GM12891 (cell line): ENCODE measurements at regions not wholly inside any gene's neighbourhood (a gene's known extent, or its start where the extent isn't known, plus 50 kb on each side); places are given as distances from the start of the nearest gene placed in this dataset.

Experiments
- DNase-seq: peaks from one replicate; pipeline ENCODE4 v3.0.0; 2011; ENCODE audit warnings: low spot score; ENCODE audit not compliant: insufficient read length
- FAIRE-seq: peaks from 2 replicates; lab custom pipeline; 2011; peaks lifted over from hg19 to GRCh38; lab: Jason Lieb, UNC
- PAX5 ChIP-seq: IDR thresholded peaks from 2 replicates; pipeline ENCODE4 v1.6.1; 2011; ENCODE audit warnings: low read length, moderate library complexity, mild to moderate bottlenecking; ENCODE audit not compliant: insufficient read depth, severe bottlenecking
- POLR2A ChIP-seq: IDR thresholded peaks from 2 replicates; pipeline ENCODE4 v1.6.1; 2011; ENCODE audit warnings: low read depth, low read length, control low read depth
- POLR2AphosphoS5 ChIP-seq: IDR thresholded peaks from 2 replicates; pipeline ENCODE4 v1.6.1; 2011; ENCODE audit warnings: low read depth, low read length, control low read depth
- POU2F2 ChIP-seq: IDR thresholded peaks from 2 replicates; pipeline ENCODE4 v1.6.1; 2011; ENCODE audit warnings: low read depth, mild to moderate bottlenecking, control low read depth, low read length, moderate library complexity
- SPI1 ChIP-seq: IDR thresholded peaks from 2 replicates; pipeline ENCODE4 v1.6.1; 2011; ENCODE audit warnings: low read depth, low read length, control low read depth
- TAF1 ChIP-seq: IDR thresholded peaks from 2 replicates; pipeline ENCODE4 v1.6.1; 2011; ENCODE audit warnings: low read depth, low read length, control low read depth

DNA sequence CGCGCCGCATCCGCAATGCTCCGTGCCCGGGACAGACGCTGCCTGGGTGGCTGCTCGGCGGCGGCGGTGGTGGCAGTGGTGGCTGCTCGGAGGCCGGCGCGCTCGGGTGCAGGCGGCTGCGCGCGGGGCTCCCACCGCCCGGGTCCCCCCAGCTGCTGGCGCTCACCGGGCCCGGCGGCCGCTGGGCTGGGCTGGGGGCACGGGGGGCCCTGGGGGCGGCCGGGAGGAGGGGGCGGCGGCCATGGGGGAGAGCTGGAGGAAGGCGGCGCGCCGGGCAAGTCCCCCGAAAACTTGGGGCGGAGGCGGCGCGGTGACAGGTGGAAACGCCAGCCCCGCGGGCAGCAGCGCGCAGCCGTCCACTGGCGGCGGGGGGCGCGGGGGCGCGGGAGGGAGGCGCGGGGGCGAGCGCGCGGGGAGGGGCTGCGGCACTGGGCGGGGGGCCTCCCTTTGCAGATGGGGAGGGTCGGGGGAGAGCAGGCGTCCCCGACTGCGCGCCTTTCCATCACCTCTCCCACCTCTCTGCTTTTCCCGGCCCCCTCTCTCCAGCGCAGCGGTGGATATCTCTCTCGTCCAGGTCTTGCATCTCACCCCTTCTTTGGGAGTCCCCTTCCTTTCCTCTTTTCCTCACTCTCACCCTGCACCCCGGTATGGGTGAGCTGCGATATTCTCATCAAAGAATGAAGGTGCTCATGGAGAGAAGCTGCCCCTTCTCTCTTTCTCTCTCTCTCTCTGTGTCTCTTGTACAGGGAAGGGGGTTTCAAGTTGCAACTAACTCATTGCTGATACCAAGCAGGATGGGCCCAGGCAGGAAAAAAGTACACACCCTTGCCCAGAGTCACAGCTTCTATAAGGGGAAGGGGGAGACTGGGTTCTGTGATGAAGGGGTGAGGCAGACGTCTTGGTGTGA lies 83.7 kb upstream of the DHRSX start:
- DNase-seq, result no peak
- no peak for FAIRE-seq
- TF ChIP-seq SPI1, result no peak
- TF ChIP-seq POLR2AphosphoS5, result no peak
- TF ChIP-seq POLR2A, result no peak
- no peak for TF ChIP-seq PAX5
- TF ChIP-seq TAF1, result no peak
- no peak for TF ChIP-seq POU2F2

DNA sequence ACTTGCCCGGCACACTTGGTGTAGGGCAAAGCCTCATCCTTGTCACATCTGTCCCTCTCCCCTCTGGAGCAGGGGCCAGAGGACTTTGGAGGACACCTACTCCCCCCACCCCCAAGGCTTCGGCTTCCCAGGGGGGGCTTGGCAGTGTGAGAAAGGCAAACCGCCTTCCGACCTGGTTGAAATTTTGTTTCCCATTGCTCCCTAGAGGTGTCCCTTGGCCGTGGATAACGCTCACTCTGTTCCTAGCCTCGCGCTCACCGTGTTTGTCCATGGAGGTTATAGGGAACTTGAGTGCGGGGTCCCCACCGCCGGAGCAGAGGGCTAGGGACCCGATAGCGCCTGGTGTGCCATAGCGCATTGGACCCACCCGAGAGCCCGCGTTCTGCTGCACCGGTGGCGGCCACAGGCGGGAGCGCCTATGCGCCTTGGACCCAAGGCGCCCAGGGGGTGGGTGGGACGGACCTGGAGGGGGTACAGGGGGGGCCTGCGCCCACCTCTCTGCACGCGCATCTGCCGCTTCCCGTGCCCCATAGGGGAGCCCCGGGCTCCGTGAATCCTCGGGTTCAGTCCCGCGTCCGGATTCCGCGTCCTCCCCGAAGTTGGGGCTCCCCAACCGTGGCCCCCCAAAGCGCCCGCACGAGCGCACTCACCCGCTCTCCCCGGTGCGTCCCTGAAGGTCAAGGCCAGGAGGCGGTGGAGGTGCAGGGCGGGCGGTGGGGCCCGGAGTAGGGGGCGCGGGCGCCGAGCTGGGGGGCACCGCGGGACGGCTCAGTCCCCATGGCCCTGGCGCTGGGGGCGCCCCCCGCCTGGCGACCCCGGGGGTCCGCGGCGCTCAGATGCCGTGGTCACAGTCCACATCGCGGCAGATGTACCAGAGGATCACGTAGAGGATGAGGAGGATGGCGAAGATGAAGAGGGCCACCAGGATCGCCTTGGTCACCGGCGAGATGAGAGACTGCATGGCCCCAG lies 82.7 kb upstream of the DHRSX start:
- DNase-seq, result no peak
- no peak for TF ChIP-seq PAX5
- no peak for TF ChIP-seq POLR2A
- no peak for TF ChIP-seq POU2F2
- no peak for TF ChIP-seq SPI1
- no peak for TF ChIP-seq POLR2AphosphoS5
- TF ChIP-seq TAF1, result no peak
- peak; percentile 23 for FAIRE-seq

- DNase-seq (no peak), FAIRE-seq (peak; percentile 45)
- TF ChIP-seq SPI1 (no peak), TAF1 (no peak), PAX5 (no peak), POLR2AphosphoS5 (no peak), POU2F2 (no peak), POLR2A (no peak)
Measured at GRCh38 chrX:2582667-2583066, 81.9 kb upstream of the DHRSX start.

DNA sequence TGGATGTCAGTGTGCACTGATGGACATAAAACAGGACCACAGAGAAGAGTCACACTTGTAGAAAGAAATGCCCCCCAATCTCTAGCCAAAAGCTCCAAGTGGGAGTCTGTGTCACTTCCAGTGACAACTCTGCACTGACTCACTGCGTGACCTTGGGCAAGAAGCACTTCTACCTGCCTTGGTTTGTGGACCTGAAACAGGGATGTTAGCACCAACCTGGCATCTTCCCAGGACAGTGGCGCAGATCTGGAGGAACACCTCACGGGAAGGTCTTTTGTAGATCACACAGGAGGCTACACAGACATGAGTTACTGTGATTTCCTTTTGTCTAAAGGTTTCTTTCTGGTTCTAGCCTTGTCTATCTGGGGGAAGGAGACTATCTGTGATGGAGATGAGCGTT lies 80.5 kb upstream of the DHRSX start:
- no peak for DNase-seq
- no peak for FAIRE-seq
- TF ChIP-seq SPI1 (no peak), POLR2AphosphoS5 (no peak), POU2F2 (no peak), TAF1 (no peak), POLR2A (no peak), PAX5 (no peak)

GRCh38 chrX:2578864-2579263 lies 78.1 kb upstream of the DHRSX start:
- no peak for FAIRE-seq
- DNase-seq, result no peak
- TF ChIP-seq POLR2AphosphoS5 (no peak), POU2F2 (no peak), POLR2A (no peak)

DNA sequence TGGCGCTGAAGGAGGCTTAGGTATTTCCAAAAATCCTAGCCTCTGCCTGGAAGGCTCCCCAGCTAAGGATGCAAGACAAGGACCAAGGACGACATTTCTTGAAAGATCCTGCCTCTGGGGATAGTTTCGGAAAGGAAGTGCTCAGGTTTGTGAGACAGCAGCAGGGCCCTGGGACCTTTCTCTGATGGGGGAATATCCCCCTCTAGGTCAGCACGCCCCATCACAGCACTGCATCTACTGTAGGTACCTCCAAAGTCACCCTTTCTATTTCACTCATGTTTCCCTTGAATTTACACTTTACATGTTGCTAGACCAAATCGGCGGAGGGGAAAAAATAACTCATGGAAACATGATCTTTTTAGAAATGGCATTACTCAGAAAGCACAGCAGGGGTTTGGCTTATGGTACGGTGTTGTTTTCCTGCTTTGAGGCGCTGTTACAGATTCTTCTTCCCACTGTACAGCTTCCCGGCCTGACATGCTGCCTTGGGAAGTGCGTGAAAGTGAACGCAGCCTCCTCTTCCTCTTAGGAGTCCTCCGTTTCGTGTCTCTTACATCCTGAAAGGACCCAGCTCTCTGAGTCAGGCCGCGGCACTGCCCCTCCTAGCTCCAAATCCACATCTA lies 77.2 kb upstream of the DHRSX start:
- DNase-seq, result no peak

GRCh38 chrX:2576793-2577192 lies 76.0 kb upstream of the DHRSX start:
- FAIRE-seq (no peak), DNase-seq (no peak)
- TF ChIP-seq PAX5, result no peak
- TF ChIP-seq POLR2AphosphoS5, result no peak
- no peak for TF ChIP-seq POU2F2
- TF ChIP-seq TAF1, result no peak
- no peak for TF ChIP-seq POLR2A

More for the DNA sequence above, 77.2 kb upstream of the DHRSX start:
- no peak for TF ChIP-seq PAX5
- TF ChIP-seq POLR2AphosphoS5, result no peak
- no peak for TF ChIP-seq POLR2A
- peak; percentile 41 for FAIRE-seq

- DNase-seq (no peak), FAIRE-seq (no peak)
- no peak for TF ChIP-seq POLR2AphosphoS5
- TF ChIP-seq PAX5, result no peak
- no peak for TF ChIP-seq SPI1
- TF ChIP-seq POU2F2, result no peak
- no peak for TF ChIP-seq TAF1
- TF ChIP-seq POLR2A, result no peak
Measured at GRCh38 chrX:2574271-2574670, 73.5 kb upstream of the DHRSX start.

DNA sequence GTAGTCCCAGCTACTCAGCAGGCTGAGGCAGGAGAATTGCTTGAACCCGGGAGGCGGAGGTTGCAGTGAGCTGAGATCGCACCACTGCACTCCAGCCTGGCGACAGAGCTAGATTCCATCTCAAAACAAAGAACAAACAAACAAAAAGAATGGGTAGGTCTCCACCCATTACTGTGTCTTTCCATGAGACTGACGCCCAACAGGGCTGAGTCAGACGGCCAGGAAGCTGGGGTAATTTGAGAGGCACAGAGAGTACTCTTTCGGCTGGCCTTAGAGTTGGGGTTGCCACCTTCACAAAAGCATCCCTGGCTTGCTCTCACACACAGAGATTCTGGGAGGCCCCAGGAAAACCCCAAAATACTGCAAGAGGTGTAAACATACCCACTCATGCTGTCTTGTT lies 72.0 kb upstream of the DHRSX start:
- DNase-seq, result no peak
- TF ChIP-seq TAF1 (no peak), POLR2A (no peak)
- FAIRE-seq, result no peak
